Activated CD8-positive, alpha-beta memory T cell treated with anti-CD3 and anti-CD28 coated beads for 36 hours (primary cell): ENCODE measurements at regions not wholly inside any gene's neighbourhood (a gene's known extent, or its start where the extent isn't known, plus 50 kb on each side); places are given as distances from the start of the nearest gene placed in this dataset.

Experiments
- CTCF ChIA-PET: fragments of 350-600 bp; sonication (Branson Sonifier 250); formaldehyde crosslinking; loops from one replicate; lab custom pipeline; 2021; ENCODE audit warnings: antibody characterized with exemption; lab: Charles Lee
- POLR2A ChIA-PET: fragments of 350-600 bp; sonication (Branson Sonifier 250); formaldehyde crosslinking; loops from one replicate; lab custom pipeline; 2021; ENCODE audit warnings: antibody characterized with exemption; lab: Charles Lee

DNA sequence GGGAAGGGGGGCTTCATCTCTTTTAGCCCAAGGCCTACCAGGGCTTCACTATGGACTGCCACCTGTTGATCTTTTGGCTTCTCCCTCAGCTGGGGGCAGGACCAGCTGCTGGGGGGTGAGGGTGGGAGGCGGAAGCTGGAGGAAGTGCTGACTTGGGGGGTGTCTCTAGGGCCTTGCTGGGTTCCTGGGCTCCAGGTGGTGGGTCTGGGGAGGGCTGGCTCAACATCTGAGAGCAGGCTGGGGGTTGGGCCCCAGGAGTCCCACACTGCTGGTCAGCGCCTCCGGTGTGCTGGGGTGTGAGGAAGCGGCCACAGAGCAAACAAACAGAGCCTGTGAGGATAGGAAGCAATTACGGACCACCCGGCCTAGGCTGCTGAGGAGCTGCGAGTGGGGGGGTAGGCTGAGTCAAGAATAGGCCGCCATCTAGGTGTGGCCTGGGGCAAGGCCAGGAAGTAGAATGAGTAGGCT, 85.7 kb downstream of the EFNB1 start:
- ChIA-PET CTCF (no interaction called here), POLR2A (no interaction called here)

GRCh38 chrX:68913249-68913547, 84.4 kb downstream of the EFNB1 start:
- ChIA-PET CTCF (no interaction called here), POLR2A (no interaction called here)

DNA sequence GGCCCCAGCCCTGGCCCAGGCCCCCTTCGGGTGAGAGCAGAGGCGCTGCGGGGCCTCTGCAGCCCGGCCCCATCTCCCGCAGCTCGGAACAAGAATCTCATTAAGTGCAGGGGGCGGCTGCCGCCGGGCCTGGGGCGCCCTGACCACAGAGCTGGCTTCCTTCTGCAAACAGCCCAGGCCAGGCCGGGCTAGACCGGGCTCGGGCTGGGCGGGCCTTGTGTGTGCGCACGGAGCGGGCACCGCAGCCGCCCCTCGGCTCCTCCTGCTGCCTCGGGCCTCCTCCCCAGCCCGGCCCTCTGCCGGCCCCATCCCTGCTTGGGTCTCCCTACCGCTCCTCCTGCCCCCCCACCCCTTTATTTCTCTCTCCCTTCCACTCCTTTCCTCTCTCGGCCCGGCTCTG, 83.3 kb downstream of the EFNB1 start:
- CTCF ChIA-PET, result no interaction called here
- POLR2A ChIA-PET, result no interaction called here

DNA sequence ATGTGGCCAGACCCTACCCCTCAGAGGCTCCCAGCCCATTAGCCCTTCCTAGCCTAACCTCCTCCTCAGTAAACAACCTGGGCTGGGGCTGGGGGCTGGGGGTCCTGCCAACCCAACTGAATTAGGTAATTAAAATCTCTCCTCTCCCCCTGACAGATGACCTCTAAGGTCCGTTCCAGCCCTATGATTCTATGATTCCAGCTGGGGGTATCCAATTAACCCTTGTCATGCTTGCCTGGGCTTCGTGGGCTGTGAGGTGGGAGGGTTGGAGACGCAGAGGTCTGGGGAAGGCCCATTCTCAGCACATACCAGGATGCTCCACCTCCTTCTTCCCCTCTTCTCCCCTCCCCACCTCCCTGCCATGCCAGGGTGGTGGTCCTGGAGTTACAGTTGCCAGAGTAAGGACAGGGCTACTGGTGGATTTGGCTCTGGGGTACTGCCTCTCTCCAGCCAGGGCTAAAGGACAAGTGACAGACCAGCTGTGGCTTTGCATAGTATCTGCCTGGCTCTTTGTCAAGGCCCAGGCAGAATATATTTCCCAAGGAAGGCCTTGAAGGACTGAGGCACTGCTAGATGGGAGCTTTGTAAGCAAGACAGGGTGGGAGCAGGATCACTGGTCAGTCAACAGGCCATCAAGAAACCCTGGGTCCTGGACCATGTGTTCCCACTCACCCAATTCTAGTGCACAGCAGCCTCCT, 82.1 kb downstream of the EFNB1 start:
- ChIA-PET POLR2A (no interaction called here), CTCF (no interaction called here)

DNA sequence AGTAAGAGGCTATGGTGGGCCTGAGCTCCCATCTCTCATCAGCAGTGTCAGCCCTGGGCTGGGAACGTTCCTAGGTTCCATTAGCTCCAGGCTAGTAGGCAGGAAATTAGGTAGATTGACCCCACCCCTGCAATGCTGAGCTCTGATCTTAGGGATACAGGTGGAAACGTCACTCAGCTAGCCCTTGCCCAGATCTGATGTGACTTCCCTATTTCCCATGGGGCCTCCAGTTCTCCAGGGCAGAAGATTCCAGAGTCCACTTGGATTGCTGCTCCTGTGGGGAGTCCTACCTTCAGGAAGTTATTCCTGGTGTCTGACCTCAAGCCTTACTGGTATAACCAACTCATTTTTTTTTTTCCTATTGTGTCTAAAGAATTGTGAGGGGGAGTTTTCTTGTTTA, 81.1 kb downstream of the EFNB1 start:
- CTCF ChIA-PET, result no interaction called here
- POLR2A ChIA-PET, result no interaction called here

DNA sequence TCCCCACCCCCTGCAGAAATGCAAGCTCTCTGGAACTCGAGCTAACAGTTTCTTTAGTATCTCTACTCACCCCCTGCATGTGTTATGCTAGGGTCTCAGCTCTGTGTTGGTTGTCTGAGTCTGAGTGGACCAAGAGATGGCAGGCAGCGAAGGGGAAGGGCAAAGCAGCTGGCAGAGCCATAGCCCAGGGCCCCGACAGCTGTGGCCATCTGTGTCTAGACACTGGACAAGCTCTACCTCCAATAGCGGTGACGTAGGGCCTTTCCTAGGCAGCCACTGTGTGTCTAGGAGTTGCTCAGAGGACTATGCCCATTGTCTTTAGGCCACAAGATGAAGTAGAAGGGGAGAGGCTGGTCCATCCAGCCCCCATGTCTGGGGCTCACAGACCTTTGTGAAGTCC, 79.2 kb downstream of the EFNB1 start:
- CTCF ChIA-PET, result no interaction called here
- POLR2A ChIA-PET, result no interaction called here

GRCh38 chrX:68902706-68903504, 74.1 kb downstream of the EFNB1 start:
- POLR2A ChIA-PET, result no interaction called here
- CTCF ChIA-PET, result no interaction called here

- POLR2A ChIA-PET, result no interaction called here
- CTCF ChIA-PET, result no interaction called here
Observed at GRCh38 chrX:68901519-68901918, 72.7 kb downstream of the EFNB1 start.

- POLR2A ChIA-PET, result no interaction called here
- CTCF ChIA-PET, result no interaction called here
Observed at GRCh38 chrX:68898598-68898997, 69.8 kb downstream of the EFNB1 start.

DNA sequence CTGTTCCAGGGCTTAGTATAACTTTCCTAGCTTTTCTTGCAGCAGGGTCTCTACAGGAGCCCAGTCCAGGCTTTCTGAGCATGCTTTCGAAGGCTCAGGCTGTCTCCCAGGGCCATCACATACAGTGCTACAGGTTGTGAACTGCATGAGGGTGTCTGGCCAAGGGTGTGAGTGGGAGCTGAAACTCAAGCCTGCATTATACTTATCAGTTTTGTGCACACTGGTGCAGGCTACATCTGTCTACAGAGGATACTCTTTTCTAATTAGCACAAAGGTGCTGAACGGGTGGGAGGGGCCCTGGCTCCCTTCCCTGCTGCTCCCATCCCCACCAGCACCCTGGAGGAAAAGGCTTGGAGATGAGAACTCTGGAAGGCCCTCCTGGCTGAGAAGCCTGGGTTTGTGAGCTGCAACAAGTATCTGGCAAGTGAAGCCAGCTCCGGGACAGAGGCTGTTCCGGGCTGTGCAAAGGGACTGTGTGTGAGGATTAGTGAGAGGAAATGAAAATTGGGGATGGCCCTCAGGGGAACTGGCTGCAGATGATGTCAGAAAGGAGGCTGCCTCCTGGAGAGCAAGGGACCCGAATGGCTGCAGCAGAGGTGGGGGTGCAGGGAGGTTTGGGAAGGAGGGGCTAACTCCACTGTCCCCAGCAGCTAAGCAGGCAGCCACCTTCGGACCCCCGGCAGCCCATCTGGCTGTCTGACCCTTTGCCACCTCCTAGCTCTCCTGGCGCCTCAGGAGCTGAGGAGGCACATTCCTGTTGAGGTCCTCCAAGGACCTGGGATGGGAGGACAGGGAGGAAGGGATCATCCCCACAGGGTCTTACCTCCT, 68.5 kb downstream of the EFNB1 start:
- ChIA-PET CTCF (no interaction called here), POLR2A (no interaction called here)

- CTCF ChIA-PET, result no interaction called here
Observed at GRCh38 chrX:68896581-68896980, 67.8 kb downstream of the EFNB1 start.

GRCh38 chrX:68895778-68896177, 67.0 kb downstream of the EFNB1 start:
- ChIA-PET POLR2A (no interaction called here), CTCF (no interaction called here)

More at GRCh38 chrX:68896581-68896980, 67.8 kb downstream of the EFNB1 start:
- POLR2A ChIA-PET, result no interaction called here

DNA sequence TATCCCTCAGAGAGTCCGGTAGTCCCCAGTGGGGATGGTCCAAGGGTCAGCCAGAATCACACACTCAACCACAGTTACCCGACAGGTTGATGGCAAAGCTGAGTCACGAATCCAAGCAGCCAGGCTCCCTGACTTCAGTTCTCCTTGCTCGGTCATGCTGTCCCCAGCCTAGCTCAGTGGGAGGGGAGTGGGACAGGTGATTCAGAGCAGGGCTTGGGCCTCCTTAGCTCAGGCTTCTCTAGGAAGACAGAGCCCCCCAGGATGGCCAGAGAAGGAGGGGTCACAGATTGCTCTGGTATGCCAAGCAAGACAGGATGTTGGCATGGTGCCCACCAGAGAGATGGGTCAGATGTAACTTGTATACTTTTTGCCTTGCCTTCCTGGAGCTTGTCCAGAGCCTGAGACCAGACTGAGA, 66.5 kb downstream of the EFNB1 start:
- ChIA-PET CTCF (no interaction called here), POLR2A (no interaction called here)

DNA sequence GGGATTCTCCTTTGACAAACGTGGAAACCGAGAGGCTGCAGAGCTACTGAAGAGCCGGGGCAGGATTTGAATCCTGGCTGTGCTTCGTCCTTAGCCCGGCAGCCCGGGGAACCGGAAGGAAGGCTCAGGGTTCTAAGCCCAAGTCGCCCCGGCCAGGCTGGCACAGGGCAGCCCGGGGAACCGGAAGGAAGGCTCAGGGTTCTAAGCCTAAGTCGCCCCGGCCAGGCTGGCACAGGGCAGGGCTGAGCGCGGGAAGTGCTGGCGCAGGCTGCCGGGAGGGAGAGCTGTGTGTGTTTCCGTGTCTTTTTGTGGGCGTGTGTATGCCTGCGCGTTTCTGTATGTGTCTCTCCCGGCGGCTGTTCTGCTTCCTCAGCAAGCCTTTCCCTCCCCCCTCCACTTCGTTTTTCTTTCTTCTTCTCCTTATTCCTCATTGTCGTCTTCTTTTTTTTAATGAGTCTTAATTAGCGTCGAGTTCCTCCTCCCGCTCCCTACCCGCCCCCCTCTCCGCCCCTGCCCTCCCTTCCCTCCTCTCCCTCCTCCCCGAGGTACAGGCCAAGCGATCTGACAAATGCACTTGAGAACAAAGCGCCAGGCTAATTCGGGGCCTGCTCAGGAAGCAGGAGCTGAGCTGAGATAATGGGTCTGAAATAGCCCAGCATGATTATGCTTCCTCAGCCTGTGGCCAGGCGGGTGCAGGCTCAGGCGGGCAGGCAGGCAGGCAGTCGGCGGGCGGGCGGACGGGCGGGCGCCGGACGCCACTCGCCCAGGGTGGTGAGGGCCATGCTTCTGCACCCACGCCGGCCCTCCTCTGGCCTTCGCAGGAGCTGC, 65.9 kb downstream of the EFNB1 start:
- POLR2A ChIA-PET, result no interaction called here
- CTCF ChIA-PET, result no interaction called here

- POLR2A ChIA-PET, result no interaction called here
- CTCF ChIA-PET, result no interaction called here
Observed at GRCh38 chrX:68894142-68894512, 65.3 kb downstream of the EFNB1 start.

DNA sequence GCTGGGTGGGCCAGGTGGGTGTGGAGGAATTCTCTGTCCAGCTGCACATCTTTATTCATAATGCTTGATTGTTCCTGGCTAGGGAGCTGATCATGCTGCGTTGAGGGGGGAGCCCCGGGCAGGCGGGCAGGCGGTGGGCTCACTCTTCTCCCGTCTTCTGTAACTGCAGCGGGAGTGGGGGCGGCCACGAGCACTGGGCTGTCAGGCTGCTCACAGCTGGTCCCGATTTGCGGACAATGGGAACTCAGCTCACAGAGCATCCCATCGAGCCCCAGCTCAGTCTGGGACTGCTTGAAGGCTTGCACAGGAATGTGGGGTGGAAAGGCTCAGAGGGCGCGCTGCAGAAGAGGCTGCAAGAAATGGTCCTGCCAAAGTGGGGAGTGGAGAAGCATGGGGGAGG, 63.8 kb downstream of the EFNB1 start:
- ChIA-PET CTCF (no interaction called here), POLR2A (no interaction called here)

- ChIA-PET POLR2A (no interaction called here), CTCF (no interaction called here)
Observed at GRCh38 chrX:68892134-68892533, 63.3 kb downstream of the EFNB1 start.
